ENCODE measurements at regions not wholly inside any gene's neighbourhood (a gene's known extent, or its start where the extent isn't known, plus 50 kb on each side); places are given as distances from the start of the nearest gene placed in this dataset.
A peak's percentile ranks its signal among the peaks of the same experiment; 100 is the strongest.
"Not testable (repeated sequence)": the region's sequence is repeated elsewhere in the genome, so short reads cannot be mapped to it uniquely, and the experiment has no call there.

- DNase-seq, result no peak
These were observed 144.6 kb downstream of the LACC1 start for GRCh38 chr13:44024167-44024845.

- DNase-seq, result no peak
These were observed 145.1 kb downstream of the LACC1 start for GRCh38 chr13:44024846-44025195.

- DNase-seq, result no peak
These were observed 146.5 kb downstream of the LACC1 start for GRCh38 chr13:44026194-44026593.

DNA sequence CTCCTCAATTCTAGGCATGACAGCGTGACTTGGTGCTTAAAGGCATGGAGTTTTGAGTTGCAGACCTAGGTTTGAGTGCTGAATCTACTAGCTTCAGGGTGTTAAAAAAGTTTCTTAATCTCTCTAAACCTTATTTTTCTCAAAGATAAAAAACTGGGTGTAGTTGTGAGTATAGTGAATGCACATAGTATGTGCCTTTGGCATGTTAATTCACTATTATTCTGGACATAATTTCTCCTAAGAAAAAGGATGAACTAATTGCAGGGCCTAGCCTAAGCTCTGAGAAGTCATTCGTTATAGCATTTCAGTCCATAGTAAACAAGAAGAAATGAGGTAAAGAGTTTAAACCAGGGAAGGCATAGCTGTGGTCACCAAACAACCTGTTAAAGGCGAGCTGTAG lies 149.0 kb downstream of the LACC1 start:
- DNase-seq, result no peak

- no peak for DNase-seq
These were observed 150.9 kb downstream of the LACC1 start for GRCh38 chr13:44030615-44031014.

DNA sequence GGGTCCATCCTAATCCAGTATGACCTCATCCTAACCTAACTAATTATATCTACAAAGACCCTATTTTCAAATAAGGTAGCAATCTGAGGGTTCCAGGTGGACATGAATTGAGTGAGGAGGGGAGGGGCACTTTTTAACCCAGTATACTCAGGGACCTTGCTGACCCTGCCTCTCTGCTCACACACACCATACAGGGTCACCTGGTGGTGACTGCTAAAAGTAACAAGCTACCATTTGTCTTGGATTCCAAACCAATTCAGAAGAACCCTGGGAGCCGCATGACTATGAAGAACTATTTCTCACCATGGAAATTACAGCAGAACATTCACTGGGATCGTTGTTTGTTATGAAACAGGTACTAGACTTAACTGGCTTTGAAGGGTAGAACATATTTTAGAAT lies 151.9 kb downstream of the LACC1 start:
- DNase-seq, result no peak

- no peak for DNase-seq
These were observed 153.1 kb downstream of the LACC1 start for GRCh38 chr13:44032802-44033201.

DNA sequence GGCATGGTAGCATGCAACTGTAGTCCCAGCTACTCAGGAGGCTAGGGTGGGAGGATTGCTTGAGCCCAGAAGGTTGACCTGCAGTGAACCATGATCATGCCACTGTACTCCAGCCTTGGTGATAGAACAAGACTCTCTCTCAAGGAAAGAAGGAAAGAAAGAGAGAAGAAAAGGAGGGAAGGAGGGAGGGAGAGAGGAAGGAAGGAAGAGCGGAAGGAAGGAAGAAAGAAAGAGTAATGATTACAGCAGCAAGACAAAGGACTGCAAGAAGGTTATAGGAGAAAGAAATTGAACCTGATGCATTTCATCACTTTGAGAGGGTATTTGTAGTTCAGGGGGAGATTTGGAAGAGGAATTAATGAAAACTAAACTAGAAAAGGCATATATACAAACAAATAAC lies 155.7 kb downstream of the LACC1 start:
- no peak for DNase-seq

DNA sequence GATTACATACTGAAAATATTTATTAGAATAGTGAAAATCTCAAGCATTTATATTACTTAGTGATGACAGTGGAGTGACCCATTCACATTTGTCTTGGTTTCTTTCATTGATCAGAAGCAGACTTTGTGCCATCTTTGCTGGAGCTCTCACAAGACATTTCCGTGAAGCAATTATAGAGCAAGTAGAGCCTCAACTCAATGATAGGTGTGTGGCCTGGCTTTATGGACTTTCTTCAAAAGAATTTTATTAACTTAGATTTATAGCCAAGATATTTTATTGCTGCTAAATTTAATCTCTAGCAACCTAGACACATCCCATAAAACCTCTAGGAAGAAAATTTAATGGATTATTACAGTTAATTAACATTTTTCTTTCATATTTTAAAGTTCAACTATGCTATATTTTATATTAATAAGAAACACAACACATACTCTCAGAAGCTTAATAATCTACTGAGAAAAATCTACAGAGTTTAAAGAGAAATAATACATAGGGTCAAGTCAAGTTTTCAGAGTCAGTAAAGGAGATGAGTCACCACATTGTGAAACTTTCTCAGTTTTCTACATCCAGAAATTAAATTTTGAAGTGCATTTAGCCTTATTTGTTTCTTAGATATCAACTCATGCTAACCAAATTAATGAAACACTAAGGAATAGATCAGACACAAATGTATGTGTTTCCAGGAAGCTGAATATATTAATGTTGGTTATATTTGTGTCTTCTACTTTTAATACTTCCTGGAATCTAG lies 160.5 kb downstream of the LACC1 start:
- DNase-seq, result no peak

DNA sequence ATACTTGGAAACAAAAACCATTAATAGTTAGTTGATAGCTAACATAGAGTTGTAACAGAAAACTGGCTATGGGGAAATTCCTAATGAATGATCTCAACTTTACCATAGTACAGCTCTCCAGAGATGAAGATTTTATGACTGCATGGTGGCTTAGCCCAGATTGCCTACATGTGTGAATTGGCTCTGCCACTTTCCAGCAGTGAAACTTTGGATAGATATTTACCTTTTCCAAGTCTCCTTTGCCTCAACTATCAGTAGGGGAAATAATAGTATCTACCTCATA lies 161.1 kb downstream of the LACC1 start:
- DNase-seq, result no peak

DNA sequence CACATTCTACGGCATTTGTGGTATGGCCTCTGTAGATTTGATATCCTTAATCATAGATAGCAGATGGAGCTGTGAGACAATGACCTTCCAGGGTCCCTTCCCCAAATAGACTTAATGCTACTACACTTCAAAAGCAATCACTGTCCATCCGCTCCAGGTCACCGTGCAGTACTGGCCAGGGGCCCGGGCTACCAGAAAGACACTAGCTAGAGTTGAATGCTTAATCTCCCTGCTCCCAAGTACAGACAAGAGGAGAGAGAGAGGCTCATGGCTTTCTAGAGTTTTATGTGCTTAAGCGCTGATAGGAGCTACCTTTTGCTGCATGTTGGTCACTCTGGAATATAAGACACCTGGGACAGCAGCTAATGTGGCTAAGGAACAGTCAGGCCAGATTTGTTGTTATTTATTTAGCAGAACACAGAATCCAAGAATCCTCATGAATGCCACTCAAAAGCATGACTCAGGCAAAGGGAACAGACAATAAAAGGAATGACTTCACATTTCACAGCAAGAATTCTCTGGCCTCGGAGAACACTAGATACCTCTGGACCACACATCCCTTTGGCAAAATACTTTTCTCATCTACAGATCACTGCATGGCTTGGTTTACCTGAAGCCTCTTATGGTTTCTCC lies 165.0 kb downstream of the LACC1 start:
- DNase-seq, result no peak

DNA sequence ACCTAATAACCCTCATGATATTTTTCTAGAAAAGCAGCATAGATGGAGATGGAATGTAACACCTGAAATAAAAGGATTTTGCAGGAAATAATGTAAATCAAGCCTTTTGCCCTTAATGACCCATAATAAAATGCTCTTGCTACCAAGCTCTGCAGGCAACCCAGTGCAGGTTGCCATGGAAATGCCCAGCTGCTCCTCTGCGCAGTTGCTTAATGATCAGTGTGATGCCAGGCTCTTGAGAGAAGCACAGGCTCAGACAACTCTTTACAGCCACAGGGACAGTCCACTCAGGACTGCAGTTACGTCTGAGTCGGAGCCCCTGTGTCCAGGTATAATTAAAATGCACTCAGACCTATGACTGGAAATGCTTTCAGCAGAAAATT lies 165.5 kb downstream of the LACC1 start:
- no peak for DNase-seq

DNA sequence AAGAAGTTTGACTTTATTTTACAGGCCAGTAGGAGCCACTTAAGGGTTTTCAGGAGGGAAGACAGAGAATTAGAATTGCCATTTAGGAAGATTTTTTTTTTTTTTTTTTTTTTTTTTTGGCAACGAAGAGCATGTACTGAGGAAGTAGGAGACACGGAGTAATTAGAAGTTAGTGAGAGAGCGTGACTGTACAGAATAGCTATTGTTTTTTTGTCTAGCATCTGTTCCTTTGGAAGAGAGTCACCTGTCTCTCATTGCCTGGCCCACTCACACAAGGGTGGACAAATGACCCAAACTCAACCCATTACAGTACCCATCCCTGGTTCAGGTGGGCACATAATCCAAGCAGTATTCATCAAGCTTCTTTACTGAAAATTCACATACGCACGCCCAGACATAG lies 166.7 kb downstream of the LACC1 start:
- DNase-seq, result no peak

DNA sequence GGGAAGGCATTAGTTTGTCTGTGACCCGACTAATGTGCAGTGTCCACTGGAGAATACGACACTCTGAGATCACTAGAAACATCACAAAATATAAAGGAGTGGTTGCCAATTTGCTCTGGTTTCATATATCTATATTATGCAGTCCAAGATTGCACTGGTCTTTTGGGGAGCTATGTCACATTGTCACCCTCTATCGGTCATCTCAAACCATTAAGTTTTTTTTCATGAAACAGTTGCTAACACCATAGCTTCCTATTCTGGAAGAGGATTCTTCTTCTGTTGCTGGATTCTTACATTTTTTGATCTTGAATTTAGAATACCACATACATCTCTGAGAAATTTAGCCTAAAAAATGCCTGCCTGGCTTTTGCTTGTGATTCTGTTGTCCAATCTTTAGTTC lies 168.6 kb downstream of the LACC1 start:
- DNase-seq, result no peak

DNA sequence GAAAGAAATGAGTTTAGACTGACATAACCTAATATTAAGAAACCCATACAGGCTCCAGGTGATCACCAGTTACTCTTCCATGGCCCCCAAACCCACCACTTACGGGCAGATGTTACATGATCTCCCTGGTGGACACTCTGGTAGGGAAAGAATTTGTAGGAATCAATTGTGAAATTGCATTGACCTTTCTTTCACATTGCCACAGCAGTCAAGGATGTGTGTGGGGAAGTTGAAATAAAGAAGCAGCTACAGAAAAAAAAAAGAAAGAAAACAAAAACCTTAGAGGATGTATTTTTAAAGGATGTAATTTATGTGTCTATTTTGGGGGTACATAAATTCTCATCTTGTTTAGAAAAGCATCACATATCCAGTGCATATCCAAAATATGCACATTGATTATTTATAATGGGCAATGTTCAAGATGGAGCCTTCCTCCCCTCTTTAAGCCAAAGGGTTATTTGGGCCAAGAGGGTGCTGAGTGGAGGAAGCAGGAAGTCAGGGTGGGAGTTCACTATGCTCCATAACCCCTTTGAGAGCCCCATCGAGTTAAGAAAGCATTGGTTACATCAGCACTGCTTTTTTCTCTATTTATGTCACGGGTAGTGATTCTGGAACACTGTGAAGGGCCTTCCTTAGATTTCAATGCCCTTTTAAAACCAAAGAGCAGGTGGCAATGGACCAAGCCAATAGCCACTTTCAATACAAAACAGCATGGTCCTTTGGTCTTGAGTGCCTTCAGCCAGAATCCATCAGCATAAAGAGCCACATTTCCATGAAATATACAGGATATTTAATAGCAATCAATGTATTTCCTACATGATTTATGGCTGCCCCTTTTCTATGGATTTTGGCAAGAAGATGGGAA lies 169.6 kb downstream of the LACC1 start:
- DNase-seq, result no peak

GRCh38 chr13:44050450-44051063 lies 170.9 kb downstream of the LACC1 start:
- DNase-seq, result peak; percentile 55

GRCh38 chr13:44051405-44051804 lies 171.7 kb downstream of the LACC1 start:
- DNase-seq, result no peak

DNA sequence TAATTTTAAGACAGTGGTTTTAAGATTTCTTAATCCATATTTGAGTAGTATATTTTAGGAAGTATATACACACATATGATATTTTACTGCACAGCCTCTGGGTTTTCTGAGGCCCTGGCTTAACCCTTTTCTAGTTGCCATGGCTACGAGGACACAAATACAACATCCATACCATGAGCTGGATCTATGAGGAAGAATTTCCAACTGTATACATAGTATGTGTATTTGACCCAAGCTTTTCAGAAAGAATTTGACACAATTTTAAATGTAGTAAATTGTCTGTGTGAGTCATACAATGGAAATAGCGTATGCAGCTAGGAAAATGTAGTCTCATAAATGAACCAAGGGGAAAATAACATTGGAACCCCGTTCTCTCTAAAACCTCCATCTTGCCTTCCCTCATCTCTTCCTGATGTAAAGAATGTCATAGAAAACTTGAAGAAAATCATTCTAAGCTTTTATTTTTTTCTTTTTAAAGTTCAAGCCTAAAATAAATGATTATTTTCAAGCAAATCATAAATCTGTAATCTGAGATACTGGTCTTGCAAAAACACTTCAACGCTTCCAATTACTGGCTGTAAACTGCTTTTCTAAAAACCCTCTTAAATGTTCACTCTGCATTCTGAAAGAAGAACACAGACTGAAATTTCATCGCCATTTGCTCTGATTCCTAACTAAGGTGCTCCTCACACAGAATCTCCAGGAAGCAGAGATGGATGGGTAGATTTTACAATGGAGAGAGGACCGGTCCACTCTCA lies 172.4 kb downstream of the LACC1 start:
- DNase-seq, result no peak

DNA sequence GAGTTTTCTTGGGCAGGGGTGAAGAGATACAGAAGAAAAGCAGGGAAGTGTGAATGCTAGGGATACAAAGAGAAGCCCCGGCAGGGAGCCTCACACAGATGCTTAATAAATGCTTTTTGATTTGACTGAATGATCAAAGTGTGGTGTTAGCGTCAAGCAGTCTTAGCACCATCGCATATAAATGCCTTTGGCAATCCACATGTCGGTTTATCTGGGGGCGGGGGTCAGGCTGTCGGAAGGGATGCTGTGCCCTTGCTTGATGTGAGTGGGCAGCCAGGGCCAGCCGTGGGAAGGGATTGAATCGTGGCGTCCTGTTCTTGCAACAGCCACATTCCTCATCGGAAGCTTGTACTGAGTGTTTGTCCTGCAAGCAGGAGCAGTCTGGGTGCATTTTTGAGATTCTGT lies 173.1 kb downstream of the LACC1 start:
- DNase-seq, result no peak

GRCh38 chr13:44053208-44053607 lies 173.5 kb downstream of the LACC1 start:
- DNase-seq, result no peak

GRCh38 chr13:44054525-44054924 lies 174.8 kb downstream of the LACC1 start:
- no peak for DNase-seq

- DNase-seq, result not testable (repeated sequence)
These were observed 176.0 kb downstream of the LACC1 start for GRCh38 chr13:44055681-44056080.

Measured in CD4-positive, alpha-beta T cell treated with Interleukin-17A for 1 hour (primary cell).